MM.1S (cell line): ENCODE measurements at regions not wholly inside any gene's neighbourhood (a gene's known extent, or its start where the extent isn't known, plus 50 kb on each side); places are given as distances from the start of the nearest gene placed in this dataset.

ENCODE experiments used
- DNase-seq: peaks from one replicate; pipeline ENCODE4 v3.0.0-alpha.2; 2015
- H2AFZ ChIP-seq: fragments of 300-600 bp; sonication (generic); 2 replicates; pipeline ENCODE4 v1.6.0; 2016; ENCODE audit warnings: antibody characterized with exemption, low read length
- H3F3A ChIP-seq: fragments of 300-600 bp; sonication (generic); 2 replicates; pipeline ENCODE4 v1.6.1; 2016; ENCODE audit warnings: mild to moderate bottlenecking, antibody characterized with exemption, low read length, moderate library complexity, mixed read lengths; ENCODE audit not compliant: insufficient read depth
- H3K27ac ChIP-seq: fragments of 300-600 bp; sonication (generic); 2 replicates; pipeline ENCODE4 v1.5.1; 2016; ENCODE audit warnings: mild to moderate bottlenecking, low read length
- H3K27me3 ChIP-seq: fragments of 300-600 bp; sonication (generic); replicated peaks from 2 replicates; pipeline ENCODE4 v1.6.0; 2016; ENCODE audit warnings: low read length; ENCODE audit not compliant: insufficient read depth
- H3K36me3 ChIP-seq: fragments of 300-600 bp; sonication (generic); replicated peaks from 2 replicates; pipeline ENCODE4 v1.6.1; 2016; ENCODE audit warnings: mild to moderate bottlenecking, low read length, mixed read lengths; ENCODE audit not compliant: insufficient read depth
- H3K4me1 ChIP-seq: fragments of 300-600 bp; sonication (generic); 2 replicates; pipeline ENCODE4 v1.6.1; 2016; ENCODE audit warnings: low read length, mixed read lengths
- H3K4me2 ChIP-seq: fragments of 300-600 bp; sonication (generic); 2 replicates; pipeline ENCODE4 v1.6.0; 2016; ENCODE audit warnings: low read depth, low read length
- H3K4me3 ChIP-seq: fragments of 300-600 bp; sonication (generic); 2 replicates; pipeline ENCODE4 v1.5.1; 2016; ENCODE audit warnings: low read length, mixed read lengths
- H3K79me2 ChIP-seq: fragments of 300-600 bp; sonication (generic); 2 replicates; pipeline ENCODE4 v1.6.1; 2016; ENCODE audit warnings: mixed run types, low read length, mixed read lengths
- H3K9ac ChIP-seq: fragments of 300-600 bp; sonication (generic); 2 replicates; pipeline ENCODE4 v1.6.1; 2016; ENCODE audit warnings: low read length, mixed read lengths
- H3K9me2 ChIP-seq: fragments of 300-600 bp; sonication (generic); replicated peaks from 2 replicates; pipeline ENCODE4 v1.6.1; 2016; ENCODE audit warnings: mild to moderate bottlenecking, low read length, mixed read lengths; ENCODE audit not compliant: insufficient read depth
- H3K9me3 ChIP-seq: fragments of 300-600 bp; sonication (generic); replicated peaks from 2 replicates; pipeline ENCODE4 v1.6.1; 2016; ENCODE audit warnings: mild to moderate bottlenecking, low read length, mixed read lengths; ENCODE audit not compliant: insufficient read depth
- H4K20me1 ChIP-seq: fragments of 300-600 bp; sonication (generic); 2 replicates; pipeline ENCODE4 v1.6.1; 2016; ENCODE audit warnings: mild to moderate bottlenecking, low read length, moderate library complexity, mixed read lengths; ENCODE audit not compliant: insufficient read depth
- CTCF ChIP-seq: fragments of 300-600 bp; sonication (generic); IDR thresholded peaks from 2 replicates; pipeline ENCODE4 v1.5.1; 2016; ENCODE audit warnings: antibody characterized with exemption, low read length, mixed read lengths
- EZH2 ChIP-seq: fragments of 300-600 bp; sonication (generic); optimal IDR thresholded peaks from 2 replicates; pipeline ENCODE3; 2017; ENCODE audit warnings: low read depth, mild to moderate bottlenecking, antibody characterized with exemption, low read length, mixed read lengths
- EZH2phosphoT487 ChIP-seq: fragments of 300-600 bp; sonication (generic); IDR thresholded peaks from 2 replicates; pipeline ENCODE4 v1.6.1; 2018; ENCODE audit warnings: antibody characterized with exemption, low read length

DNA sequence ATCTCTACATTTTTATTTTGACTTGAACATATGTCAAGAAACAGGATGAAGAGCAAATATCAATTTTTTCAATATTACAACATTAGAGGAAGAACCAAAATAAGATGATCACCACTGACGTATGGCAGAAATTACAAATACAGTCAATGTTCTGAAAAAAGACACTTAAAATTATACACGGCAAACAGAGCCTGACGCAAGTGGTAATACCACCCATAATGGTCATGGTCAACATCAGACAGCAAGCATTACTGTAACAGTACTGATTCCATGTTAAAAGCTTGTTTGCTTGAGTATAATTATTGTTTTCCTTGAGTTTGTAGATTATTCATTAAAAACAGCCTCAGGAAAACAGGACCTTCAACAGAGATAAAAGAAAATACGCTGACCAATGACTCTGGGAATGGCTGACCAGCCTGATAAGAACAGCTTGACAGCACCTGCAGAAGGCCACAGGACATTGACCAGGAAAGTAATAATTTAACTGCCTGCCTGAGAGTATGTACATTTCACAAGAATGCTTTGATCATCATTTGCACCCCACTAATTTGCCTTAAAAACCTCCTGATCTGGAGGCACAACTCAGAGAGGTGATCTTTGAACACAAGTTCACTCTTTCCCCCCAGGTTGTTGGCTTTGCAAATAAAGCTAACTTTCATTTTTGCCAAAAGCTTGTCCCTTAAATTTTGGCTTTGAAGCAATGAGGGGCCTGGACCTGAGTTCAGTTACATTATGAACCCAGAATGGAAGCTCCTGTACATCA lies 187.3 kb downstream of the IPO8 start:
- H3K4me1 ChIP-seq = peaks cover 3% of the 10 kb centered on the region; the same call in 1 of the 2 replicates
- H3K4me2 ChIP-seq = no peak overlapping the region

GRCh38 chr12:30507576-30507975 lies 188.1 kb downstream of the IPO8 start:
- no peak for DNase-seq
- H2AFZ ChIP-seq = no peak overlapping the region
- no peak overlapping the region for H3K4me2 ChIP-seq
- H3K9me2 ChIP-seq = no peaks in the 10 kb centered on the region
- H3K79me2 ChIP-seq = no peaks in the 10 kb centered on the region
- no peaks in the 10 kb centered on the region for H3K36me3 ChIP-seq
- peaks cover 3% of the 10 kb centered on the region; the same call in 1 of the 2 replicates for H3K4me1 ChIP-seq
- no peak overlapping the region for H3K9ac ChIP-seq
- H3F3A ChIP-seq = no peaks in the 10 kb centered on the region
- H3K27me3 ChIP-seq = no peaks in the 10 kb centered on the region
- no peak overlapping the region for H3K27ac ChIP-seq
- no peaks in the 10 kb centered on the region for H3K9me3 ChIP-seq
- no peak for TF ChIP-seq CTCF
- no peak for TF ChIP-seq EZH2phosphoT487
- no peak for TF ChIP-seq EZH2
- no peak overlapping the region for H3K4me3 ChIP-seq
- no peaks in the 10 kb centered on the region for H4K20me1 ChIP-seq

More for the DNA sequence above, 187.3 kb downstream of the IPO8 start:
- Histone ChIP-seq H4K20me1 (no peaks in the 10 kb centered on the region), H3K9ac (no peak overlapping the region), H3K79me2 (no peaks in the 10 kb centered on the region), H3K9me3 (no peaks in the 10 kb centered on the region), H3K27me3 (no peaks in the 10 kb centered on the region), H2AFZ (no peak overlapping the region), H3K27ac (no peak overlapping the region), H3K9me2 (no peaks in the 10 kb centered on the region), H3F3A (no peaks in the 10 kb centered on the region), H3K4me3 (no peak overlapping the region), H3K36me3 (no peaks in the 10 kb centered on the region)
- TF ChIP-seq CTCF (no peak), EZH2 (no peak), EZH2phosphoT487 (no peak)
- no peak for DNase-seq

DNA sequence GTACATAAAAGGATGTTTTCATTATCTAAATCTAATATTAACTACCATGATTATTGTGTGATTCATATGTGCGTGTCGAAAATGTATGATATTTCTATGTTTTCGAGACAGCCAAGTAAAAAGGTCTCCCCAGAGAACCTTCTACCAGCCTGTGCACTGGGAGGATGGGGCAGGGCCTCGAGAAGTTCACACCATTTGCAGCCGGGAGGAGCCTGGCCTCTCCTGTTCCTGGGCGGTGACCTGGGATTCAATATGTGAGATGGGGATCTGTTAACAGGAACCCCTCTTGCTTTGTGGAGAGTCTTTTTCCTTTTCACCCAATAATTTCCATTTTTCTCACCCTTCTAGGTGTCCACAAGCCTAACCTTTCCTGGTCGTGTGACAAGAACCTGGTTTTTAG lies 189.3 kb downstream of the IPO8 start:
- peak overlapping the region; percentile 58; the same call in 1 of the 2 replicates for H3K4me2 ChIP-seq
- DNase-seq = no peak
- no peak overlapping the region for H3K9ac ChIP-seq
- H3K36me3 ChIP-seq = no peaks in the 10 kb centered on the region
- H3K4me3 ChIP-seq = no peak overlapping the region
- peaks cover 3% of the 10 kb centered on the region; the same call in 1 of the 2 replicates for H3K4me1 ChIP-seq
- no peaks in the 10 kb centered on the region for H3K79me2 ChIP-seq
- H3K9me2 ChIP-seq = no peaks in the 10 kb centered on the region
- H2AFZ ChIP-seq = peak overlapping the region; percentile 71
- TF ChIP-seq EZH2 (no peak), EZH2phosphoT487 (no peak), CTCF (no peak)
- no peaks in the 10 kb centered on the region for H3K27me3 ChIP-seq
- H3F3A ChIP-seq = no peaks in the 10 kb centered on the region
- H4K20me1 ChIP-seq = no peaks in the 10 kb centered on the region
- H3K27ac ChIP-seq = no peak overlapping the region
- H3K9me3 ChIP-seq = no peaks in the 10 kb centered on the region
